ENCODE measurements at regions not wholly inside any gene's neighbourhood (a gene's known extent, or its start where the extent isn't known, plus 50 kb on each side); places are given as distances from the start of the nearest gene placed in this dataset.
A peak's percentile ranks its signal among the peaks of the same experiment; 100 is the strongest.

GRCh38 chr2:145685383-145686050 lies 1165.6 kb upstream of the ZEB2 start:
- Histone ChIP-seq H3K4me3 (replicated peaks; ENCODE audit: insufficient read depth, low read length) (no peak overlapping the region), H3K27ac (replicated peaks) (no peak overlapping the region), H3K27me3 (ENCODE audit: insufficient read depth, poor library complexity, severe bottlenecking) (no peaks in the 10 kb centered on the region)
- no peak for DNase-seq (ENCODE audit: low read depth in 1 of 2, low spot score in 1 of 2)
- TF ChIP-seq GABPA (IDR thresholded peaks at IDR 0.05; ENCODE audit: low read depth) (no peak), REST (IDR thresholded peaks at IDR 0.05; ENCODE audit: insufficient replicate concordance, low read depth) (no peak), POLR2AphosphoS5 (IDR thresholded peaks at IDR 0.05; ENCODE audit: low read depth) (no peak), CTCF (IDR thresholded peaks at IDR 0.05; ENCODE audit: insufficient read depth, low read length) (no peak), SPI1 (IDR thresholded peaks at IDR 0.05; ENCODE audit: borderline replicate concordance, low read depth) (no peak)

- DNase-seq (ENCODE audit: low read depth in 1 of 2, low spot score in 1 of 2) = peak; percentile 16 to 45
- no peak overlapping the region for H3K4me3 ChIP-seq (replicated peaks; ENCODE audit: insufficient read depth, low read length)
- H3K27me3 ChIP-seq (ENCODE audit: insufficient read depth, poor library complexity, severe bottlenecking) = no peaks in the 10 kb centered on the region
- peak overlapping the region; percentile 29 for H3K27ac ChIP-seq (replicated peaks)
- TF ChIP-seq GABPA (IDR thresholded peaks at IDR 0.05; ENCODE audit: low read depth) = no peak
- TF ChIP-seq SPI1 (IDR thresholded peaks at IDR 0.05; ENCODE audit: borderline replicate concordance, low read depth) = peak; percentile 74
Measured at GRCh38 chr2:145682546-145683157, 1162.7 kb upstream of the ZEB2 start.

GRCh38 chr2:145680276-145680675 lies 1160.4 kb upstream of the ZEB2 start:
- Histone ChIP-seq H3K27ac (replicated peaks) (no peak overlapping the region), H3K4me3 (replicated peaks; ENCODE audit: insufficient read depth, low read length) (no peak overlapping the region), H3K27me3 (ENCODE audit: insufficient read depth, poor library complexity, severe bottlenecking) (no peaks in the 10 kb centered on the region)
- no peak for DNase-seq (ENCODE audit: low read depth in 1 of 2, low spot score in 1 of 2)
- TF ChIP-seq SPI1 (IDR thresholded peaks at IDR 0.05; ENCODE audit: borderline replicate concordance, low read depth) (no peak), CTCF (IDR thresholded peaks at IDR 0.05; ENCODE audit: insufficient read depth, low read length) (no peak)

GRCh38 chr2:145677371-145677770 lies 1157.5 kb upstream of the ZEB2 start:
- TF ChIP-seq SPI1 (IDR thresholded peaks at IDR 0.05; ENCODE audit: borderline replicate concordance, low read depth) (no peak), POLR2AphosphoS5 (IDR thresholded peaks at IDR 0.05; ENCODE audit: low read depth) (no peak), REST (IDR thresholded peaks at IDR 0.05; ENCODE audit: insufficient replicate concordance, low read depth) (no peak), CTCF (IDR thresholded peaks at IDR 0.05; ENCODE audit: insufficient read depth, low read length) (no peak), GABPA (IDR thresholded peaks at IDR 0.05; ENCODE audit: low read depth) (no peak)
- Histone ChIP-seq H3K27me3 (ENCODE audit: insufficient read depth, poor library complexity, severe bottlenecking) (no peaks in the 10 kb centered on the region), H3K4me3 (replicated peaks; ENCODE audit: insufficient read depth, low read length) (no peak overlapping the region), H3K27ac (replicated peaks) (no peak overlapping the region)
- no peak for DNase-seq (ENCODE audit: low read depth in 1 of 2, low spot score in 1 of 2)

All from HL-60 (cell line).